SU-DHL-6 (cell line): ENCODE measurements at regions not wholly inside any gene's neighbourhood (a gene's known extent, or its start where the extent isn't known, plus 50 kb on each side); places are given as distances from the start of the nearest gene placed in this dataset.
"Not testable (repeated sequence)": the region's sequence is repeated elsewhere in the genome, so short reads cannot be mapped to it uniquely, and the experiment has no call there.

Experiments used
- H2AFZ ChIP-seq: fragments of 200-600 bp; sonication (generic); 2 replicates; pipeline ENCODE4 v1.6.1; 2014; ENCODE audit warnings: low read depth, mild to moderate bottlenecking, moderate library complexity, mixed read lengths, antibody characterized with exemption, low read length; ENCODE audit not compliant: severe bottlenecking
- H3F3A ChIP-seq: fragments of 200-600 bp; shearing (Covaris generic); 2 replicates; pipeline ENCODE4 v1.6.0; 2016; ENCODE audit warnings: antibody characterized with exemption, mild to moderate bottlenecking; ENCODE audit not compliant: insufficient read depth
- H3K27ac ChIP-seq: fragments of 200-600 bp; sonication (generic); 2 replicates; pipeline ENCODE4 v1.5.1; 2016; ENCODE audit warnings: low read depth, mild to moderate bottlenecking, low read length, moderate library complexity, mixed read lengths
- H3K27me3 ChIP-seq: fragments of 200-600 bp; sonication (generic), shearing (Covaris generic); 2 replicates; pipeline ENCODE4 v1.6.0; 2014; ENCODE audit warnings: mild to moderate bottlenecking, low read length
- H3K36me3 ChIP-seq: fragments of 200-600 bp; sonication (generic); 2 replicates; pipeline ENCODE4 v1.6.1; 2014; ENCODE audit warnings: mild to moderate bottlenecking, low read length, mixed read lengths
- H3K4me2 ChIP-seq: fragments of 300-600, 200-600 bp; shearing (Covaris generic), sonication (generic); 2 replicates; pipeline ENCODE4 v1.6.0; 2014; ENCODE audit warnings: low read length, low read depth, mild to moderate bottlenecking; ENCODE audit not compliant: poor library complexity, severe bottlenecking
- H3K4me3 ChIP-seq: fragments of 200-600 bp; sonication (generic); 2 replicates; pipeline ENCODE4 v1.5.1; 2014; ENCODE audit warnings: antibody characterized with exemption, low read length, mild to moderate bottlenecking, mixed read lengths; ENCODE audit not compliant: insufficient read depth, poor library complexity, severe bottlenecking
- H3K79me2 ChIP-seq: fragments of 200-600 bp; sonication (generic); 2 replicates; pipeline ENCODE4 v1.6.1; 2014; ENCODE audit warnings: mild to moderate bottlenecking, low read length, moderate library complexity; ENCODE audit not compliant: insufficient read depth
- H3K9ac ChIP-seq: fragments of 200-600 bp; sonication (generic); 2 replicates; pipeline ENCODE4 v1.7.0; 2014; ENCODE audit warnings: mild to moderate bottlenecking, low read length
- H3K9me2 ChIP-seq: fragments of 200-600 bp; sonication (generic); replicated peaks from 2 replicates; pipeline ENCODE4 v1.6.1; 2014; ENCODE audit warnings: low read length; ENCODE audit not compliant: insufficient read depth
- H3K9me3 ChIP-seq: fragments of 200-600 bp; sonication (generic); 2 replicates; pipeline ENCODE4 v1.6.1; 2014; ENCODE audit warnings: low read length, mixed read lengths; ENCODE audit not compliant: insufficient read depth
- H4K20me1 ChIP-seq: fragments of 200-600 bp; sonication (generic); 2 replicates; pipeline ENCODE4 v1.6.1; 2014; ENCODE audit warnings: low read depth, mild to moderate bottlenecking, antibody characterized with exemption, low read length, moderate library complexity, mixed read lengths
- CTCF ChIP-seq: fragments of 200-600 bp; sonication (generic); IDR thresholded peaks from one replicate; pipeline ENCODE4 v1.5.1; 2017; ENCODE audit warnings: antibody characterized with exemption, mild to moderate bottlenecking, low read length, moderate library complexity; ENCODE audit not compliant: insufficient read depth, poor library complexity, severe bottlenecking
- EZH2phosphoT487 ChIP-seq: fragments of 200-600 bp; sonication (generic), shearing (Covaris generic); conservative IDR thresholded peaks from 2 replicates; pipeline ENCODE4 v1.6.1; 2018; ENCODE audit warnings: mild to moderate bottlenecking, antibody characterized with exemption, low read length, moderate library complexity, mixed read lengths

- no peak overlapping the region for H3K4me3 ChIP-seq
- no peak overlapping the region for H3K27ac ChIP-seq
- no peaks in the 10 kb centered on the region for H3K9me2 ChIP-seq
- no peak overlapping the region for H3K9ac ChIP-seq
- H3K9me3 ChIP-seq: 0 out of 2 replicates have a peak, but pooled peaks cover 3% of the 10 kb centered on the region
- no peak overlapping the region for H3K4me2 ChIP-seq
- H3K79me2 ChIP-seq: no peaks in the 10 kb centered on the region
- no peaks in the 10 kb centered on the region for H3F3A ChIP-seq
- H3K36me3 ChIP-seq: no peaks in the 10 kb centered on the region
- no peak overlapping the region for H2AFZ ChIP-seq
- no peaks in the 10 kb centered on the region for H4K20me1 ChIP-seq
- H3K27me3 ChIP-seq: no peaks in the 10 kb centered on the region
- TF ChIP-seq EZH2phosphoT487: no peak
- no peak for TF ChIP-seq CTCF
These were observed 344.4 kb upstream of the LRRC4C start for GRCh38 chr11:41803895-41804294.

- Histone ChIP-seq H3K36me3 (no peaks in the 10 kb centered on the region), H3K79me2 (no peaks in the 10 kb centered on the region), H3K27me3 (no peaks in the 10 kb centered on the region), H3K9me3 (peaks cover 5% of the 10 kb centered on the region; the same call in 1 of the 2 replicates), H2AFZ (no peak overlapping the region), H3K27ac (no peak overlapping the region), H3K9ac (no peak overlapping the region), H3K4me2 (no peak overlapping the region), H3K9me2 (no peaks in the 10 kb centered on the region), H4K20me1 (no peaks in the 10 kb centered on the region), H3K4me3 (no peak overlapping the region), H3F3A (no peaks in the 10 kb centered on the region)
- TF ChIP-seq EZH2phosphoT487 (no peak), CTCF (no peak)
These were observed 356.9 kb upstream of the LRRC4C start for GRCh38 chr11:41816396-41816795.

GRCh38 chr11:41824287-41824686 is 364.8 kb upstream of the LRRC4C start:
- not testable (repeated sequence) for H3K4me2 ChIP-seq, H2AFZ ChIP-seq, H3K4me3 ChIP-seq, H3F3A ChIP-seq, H3K9me2 ChIP-seq, H3K79me2 ChIP-seq, H4K20me1 ChIP-seq, H3K36me3 ChIP-seq, H3K27ac ChIP-seq, H3K9ac ChIP-seq, H3K27me3 ChIP-seq, H3K9me3 ChIP-seq

- no peak for TF ChIP-seq EZH2phosphoT487
- no peak for TF ChIP-seq CTCF
- no peak overlapping the region for H3K9ac ChIP-seq
- no peak overlapping the region for H2AFZ ChIP-seq
- no peaks in the 10 kb centered on the region for H3K9me2 ChIP-seq
- H3K4me2 ChIP-seq: no peak overlapping the region
- no peaks in the 10 kb centered on the region for H3K79me2 ChIP-seq
- H3F3A ChIP-seq: no peaks in the 10 kb centered on the region
- no peaks in the 10 kb centered on the region for H4K20me1 ChIP-seq
- H3K27me3 ChIP-seq: no peaks in the 10 kb centered on the region
- H3K27ac ChIP-seq: no peak overlapping the region
- no peaks in the 10 kb centered on the region for H3K9me3 ChIP-seq
- no peak overlapping the region for H3K4me3 ChIP-seq
- no peaks in the 10 kb centered on the region for H3K36me3 ChIP-seq
These were observed 366.6 kb upstream of the LRRC4C start for GRCh38 chr11:41826085-41826484.
